HEK293T (cell line): ENCODE measurements at regions not wholly inside any gene's neighbourhood (a gene's known extent, or its start where the extent isn't known, plus 50 kb on each side); places are given as distances from the start of the nearest gene placed in this dataset.
"Not testable (repeated sequence)": the region's sequence is repeated elsewhere in the genome, so short reads cannot be mapped to it uniquely, and the experiment has no call there.

Experiments
- BHLHE40 ChIP-seq: fragments of 450-650 bp; IDR thresholded peaks from 2 replicates; pipeline ENCODE4 v1.6.1; 2016; ENCODE audit warnings: mild to moderate bottlenecking, moderate library complexity, borderline replicate concordance
- PKNOX1 ChIP-seq: fragments of 450-650 bp; IDR thresholded peaks from 2 replicates; pipeline ENCODE4 v1.6.1; 2016

- TF ChIP-seq BHLHE40, PKNOX1: not testable (repeated sequence)
Measured at GRCh38 chr17:16856846-16857245, 115.1 kb downstream of the TNFRSF13B start.
